NAMALWA (cell line): ENCODE measurements at regions not wholly inside any gene's neighbourhood (a gene's known extent, or its start where the extent isn't known, plus 50 kb on each side); places are given as distances from the start of the nearest gene placed in this dataset.
"Not testable (repeated sequence)": the region's sequence is repeated elsewhere in the genome, so short reads cannot be mapped to it uniquely, and the experiment has no call there.

Source experiments
- DNase-seq: peaks from one replicate; pipeline ENCODE4 v3.0.0-alpha.2; 2015; ENCODE audit warnings: low spot score

DNA sequence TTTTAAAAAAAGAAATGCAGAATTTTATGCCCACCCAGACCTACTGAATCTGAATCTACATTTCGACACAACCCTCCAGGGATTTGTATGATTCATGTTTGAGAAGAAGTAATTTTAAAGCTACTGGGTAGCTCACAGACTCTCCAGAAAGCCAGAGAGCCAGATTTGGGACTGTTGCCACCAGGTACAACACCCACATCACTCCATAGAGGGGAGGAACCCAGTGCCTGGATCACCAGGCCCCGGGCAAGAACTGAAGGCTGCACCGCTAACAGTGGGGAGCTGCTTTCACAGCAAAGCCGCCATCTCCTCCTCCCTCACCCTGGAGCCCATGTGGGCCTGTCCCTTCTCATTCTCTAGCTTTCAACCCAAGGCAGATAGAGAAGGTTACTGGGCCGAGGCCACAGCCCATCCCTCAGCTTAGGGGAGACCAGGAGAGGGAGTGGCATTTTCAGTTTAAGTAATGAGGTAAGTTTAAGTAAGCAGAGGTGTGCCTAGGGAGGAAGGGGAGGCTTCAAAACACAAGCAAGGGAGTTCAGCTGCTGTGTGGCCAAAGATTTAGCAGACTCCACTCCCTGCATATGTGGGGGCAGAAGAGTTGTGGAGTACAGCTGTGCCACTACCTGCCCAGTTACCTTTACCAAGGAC is 109.8 kb downstream of the IL12A start:
- no peak for DNase-seq

DNA sequence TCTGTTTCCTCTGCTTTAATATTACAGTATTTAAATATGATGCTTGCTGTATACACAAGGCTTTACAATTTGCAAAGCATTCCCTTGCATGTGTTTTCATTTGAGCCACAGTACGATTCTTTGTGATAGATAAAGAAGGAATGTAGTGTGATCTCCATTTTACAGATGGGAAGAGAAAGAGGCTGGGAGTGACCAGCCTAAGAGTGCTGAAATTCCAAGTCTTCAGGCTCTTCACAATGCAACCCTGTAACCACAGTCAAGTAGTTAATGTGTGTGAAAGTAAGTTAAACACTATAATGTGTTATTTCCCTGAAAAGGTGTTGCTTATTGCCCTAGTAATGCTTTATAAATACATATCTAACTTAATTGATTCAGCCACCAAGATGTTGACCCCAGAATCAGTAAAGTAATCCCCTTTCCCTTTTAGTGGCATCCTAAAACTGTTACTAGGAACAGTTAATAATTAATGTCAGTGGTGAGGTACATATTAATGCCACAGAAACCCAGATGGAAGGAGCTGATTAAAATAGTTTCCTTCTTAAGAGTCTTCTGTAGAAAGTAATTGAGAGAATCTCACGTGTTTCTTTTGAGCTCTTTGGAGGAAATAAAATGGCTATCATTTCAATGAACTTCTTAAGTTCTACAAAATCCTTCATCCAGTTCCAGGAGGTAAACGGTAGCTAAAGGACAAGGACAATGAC is 110.4 kb downstream of the IL12A start:
- no peak for DNase-seq

DNA sequence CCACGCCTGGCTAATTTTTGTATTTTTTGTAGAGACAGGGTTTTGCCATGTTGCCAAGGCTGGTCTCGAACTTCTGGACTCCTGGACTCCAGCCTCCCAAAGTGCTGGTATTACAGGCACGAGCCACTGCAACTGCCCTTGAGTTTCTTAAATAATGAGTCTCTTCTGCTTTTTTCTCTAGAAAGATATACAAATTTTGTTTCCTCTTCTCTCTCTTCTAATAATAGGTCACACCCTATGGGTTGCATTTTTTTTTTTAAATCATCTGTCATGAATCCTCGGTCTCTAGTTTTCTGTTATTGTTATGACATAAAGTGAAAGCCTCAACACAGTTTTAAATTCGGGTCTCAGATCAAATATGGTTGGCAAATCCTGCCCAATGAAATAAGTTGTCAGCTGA is 111.2 kb downstream of the IL12A start:
- peak; percentile 4 for DNase-seq

DNA sequence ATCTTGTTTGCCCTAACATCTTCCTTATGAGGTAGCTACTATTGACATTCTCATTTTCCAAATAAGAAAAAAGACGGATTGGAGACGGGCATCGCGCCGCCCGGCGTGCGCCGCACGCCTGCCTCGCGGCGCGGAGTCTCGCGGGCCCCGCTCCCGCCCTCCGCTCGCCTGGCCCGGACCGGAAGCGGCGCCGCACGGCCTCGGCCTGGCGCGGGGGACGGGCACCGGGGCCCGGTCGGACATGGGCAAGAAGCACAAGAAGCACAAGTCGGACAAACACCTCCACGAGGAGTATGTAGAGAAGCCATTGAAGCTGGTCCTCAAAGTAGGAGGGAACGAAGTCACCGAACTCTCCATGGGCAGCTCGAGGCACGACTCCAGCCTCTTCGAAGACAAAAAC is 112.0 kb downstream of the IL12A start:
- no peak for DNase-seq

DNA sequence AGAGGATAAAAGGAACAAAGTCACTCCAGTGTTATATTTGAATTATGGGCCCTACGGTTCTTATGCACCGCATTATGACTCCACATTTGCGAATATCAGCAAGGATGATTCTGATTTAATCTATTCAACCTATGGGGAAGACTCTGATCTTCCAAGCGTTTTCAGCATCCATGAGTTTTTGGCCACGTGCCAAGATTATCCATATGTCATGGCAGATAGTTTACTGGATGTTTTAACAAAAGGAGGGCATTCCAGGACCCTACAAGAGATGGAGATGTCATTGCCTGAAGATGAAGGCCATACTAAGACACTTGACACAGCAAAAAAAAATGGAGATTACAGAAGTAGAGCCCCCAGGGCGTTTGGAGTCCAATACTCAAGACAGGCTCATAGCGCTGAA is 113.4 kb downstream of the IL12A start:
- DNase-seq, result not testable (repeated sequence)

DNA sequence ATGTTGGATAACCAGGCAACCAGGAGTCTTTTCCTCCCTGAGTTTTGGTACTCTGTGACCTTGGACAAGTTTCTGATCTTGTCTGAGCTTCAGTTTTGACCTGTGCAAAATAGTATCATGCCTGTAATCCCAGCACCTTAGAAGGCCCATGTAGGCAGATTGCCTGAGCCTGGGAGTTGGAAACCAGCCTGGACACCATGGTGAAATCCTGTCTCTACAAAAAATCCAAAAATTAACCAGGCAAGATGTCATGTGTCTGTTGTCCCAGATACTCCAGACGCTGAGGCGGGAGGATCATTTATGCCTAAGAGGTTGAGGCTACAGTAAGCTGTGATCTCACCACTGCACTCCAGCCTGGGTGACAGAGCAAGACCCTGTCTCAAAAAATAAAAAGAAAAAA is 114.8 kb downstream of the IL12A start:
- no peak for DNase-seq

DNA sequence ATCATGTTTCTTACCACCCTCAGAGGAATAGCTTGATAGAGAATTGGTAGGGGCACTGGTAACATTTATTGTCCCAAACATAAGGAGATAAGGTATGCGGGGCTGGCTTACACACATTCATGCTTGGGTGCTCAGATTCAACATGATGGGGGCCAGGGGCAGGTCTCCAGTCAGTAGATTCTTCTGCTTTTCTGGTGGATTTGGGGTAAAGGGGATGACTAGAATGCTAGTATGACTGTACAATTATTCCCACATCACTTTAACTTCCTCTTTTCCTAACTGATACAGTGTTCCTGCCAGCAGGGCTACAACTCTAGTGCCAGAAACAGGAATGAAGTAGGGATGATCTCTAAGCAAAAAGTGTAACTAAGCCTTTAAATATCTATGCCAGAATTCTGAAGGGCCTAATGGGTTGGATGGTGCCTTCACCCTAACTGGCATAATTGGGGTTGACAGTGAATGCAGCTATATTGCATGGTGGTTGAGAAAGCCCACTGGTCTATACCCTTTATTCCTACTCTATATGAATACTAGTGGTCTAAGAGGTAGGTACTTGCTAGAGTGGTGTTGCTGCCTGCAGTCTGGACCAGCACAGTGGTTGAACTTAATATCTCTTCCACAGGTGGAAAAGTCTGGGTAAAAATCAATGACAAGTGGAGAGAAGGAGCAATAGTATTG is 117.4 kb downstream of the IL12A start:
- no peak for DNase-seq

DNA sequence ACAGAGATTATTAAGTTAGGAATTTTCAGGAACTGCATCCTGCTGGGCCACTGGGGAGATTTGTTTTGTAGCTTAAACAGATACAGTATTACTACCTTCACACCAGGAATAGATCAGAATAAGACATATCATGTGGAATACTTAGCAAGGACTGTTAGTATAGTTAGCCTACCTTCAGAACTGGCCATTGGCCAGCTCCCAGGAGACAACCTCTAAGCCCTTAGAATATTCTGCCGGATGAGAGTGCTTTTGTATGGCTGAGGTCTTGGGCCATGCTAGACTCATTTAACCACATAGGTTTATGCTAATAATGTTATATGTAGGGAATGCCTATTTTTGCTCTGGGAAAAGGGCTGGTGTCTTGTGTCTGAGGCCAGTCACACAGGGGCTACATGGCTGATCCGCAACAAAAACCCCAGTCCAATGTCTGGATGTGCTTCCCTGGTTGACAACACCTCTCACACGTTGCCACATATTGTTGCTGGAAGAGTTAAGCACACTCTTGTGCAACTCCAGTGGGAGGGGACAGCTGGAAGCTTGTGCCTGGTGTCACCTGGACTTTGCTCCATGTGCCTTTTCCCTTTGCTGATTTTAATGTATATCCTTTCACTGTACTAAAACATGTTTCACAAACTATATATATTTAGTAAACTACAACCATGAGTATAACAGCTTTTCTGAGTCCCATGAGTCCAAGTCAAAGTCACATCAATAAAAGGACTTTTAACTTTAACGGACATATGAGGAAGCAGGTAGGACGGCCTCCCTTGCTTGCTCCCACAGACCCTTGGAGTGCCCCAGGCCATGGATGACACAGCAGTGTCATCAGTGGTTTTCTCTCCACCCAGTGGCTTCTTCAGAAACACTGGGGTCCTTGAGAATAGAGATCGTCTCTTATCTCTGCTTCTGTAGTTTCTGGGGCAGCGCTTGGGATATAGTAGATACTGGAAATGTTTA is 118.0 kb upstream of the C3orf80 start:
- no peak for DNase-seq

DNA sequence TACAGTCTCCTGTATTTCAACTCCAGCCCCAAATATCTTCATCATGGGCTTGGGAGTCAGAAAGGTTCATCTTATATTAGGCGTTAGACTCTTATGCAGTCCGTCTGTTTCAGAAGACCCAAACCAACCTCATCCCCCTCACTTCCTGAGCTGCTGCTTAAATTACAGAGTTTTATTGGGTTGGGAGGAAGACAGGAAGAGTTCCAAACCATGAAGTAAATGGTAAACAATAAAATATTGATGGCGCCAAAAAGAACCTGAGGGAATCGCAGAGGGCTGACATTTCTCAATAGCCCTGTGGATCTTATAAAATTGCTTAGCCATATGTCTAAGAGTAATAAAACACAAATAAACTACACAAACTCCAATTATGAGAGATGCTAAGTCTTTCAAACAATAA is 116.9 kb upstream of the C3orf80 start:
- DNase-seq, result no peak

DNA sequence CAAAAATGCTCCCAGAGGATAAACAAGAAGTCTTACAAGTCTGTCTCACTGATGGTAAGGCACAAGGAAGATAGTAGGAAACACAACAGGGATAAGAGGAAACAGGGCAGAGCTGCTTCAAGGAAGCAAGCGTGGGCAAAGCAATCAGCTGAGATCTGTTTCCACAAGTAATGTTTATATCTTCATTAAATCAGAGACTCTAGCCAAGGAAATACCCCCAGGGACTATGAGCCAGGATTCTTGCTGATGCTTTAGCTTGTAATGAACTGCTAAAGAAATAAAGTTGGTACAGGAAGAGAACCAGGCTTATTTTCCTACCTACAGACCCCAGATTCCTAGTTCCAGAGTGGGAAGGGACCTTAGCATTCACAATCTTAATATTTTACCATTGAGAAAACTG is 112.7 kb upstream of the C3orf80 start:
- DNase-seq, result no peak

DNA sequence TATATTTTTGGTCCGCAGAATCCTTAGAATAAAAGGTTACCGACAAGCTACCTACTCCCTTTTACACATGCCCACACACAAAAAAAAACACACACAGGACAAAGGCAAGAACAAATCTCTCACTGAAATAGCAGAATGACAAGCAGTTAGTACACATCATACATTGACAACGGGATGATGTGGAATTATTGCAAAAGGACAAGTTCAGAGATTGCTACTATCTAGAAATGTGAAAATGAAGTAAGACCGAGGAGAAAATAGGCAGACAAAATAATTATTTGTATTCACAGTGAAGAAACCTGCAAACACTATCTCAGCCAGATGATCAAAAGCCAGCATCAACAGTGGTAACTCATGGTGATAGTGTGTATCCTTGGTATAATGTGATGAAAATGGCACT is 112.2 kb upstream of the C3orf80 start:
- no peak for DNase-seq

DNA sequence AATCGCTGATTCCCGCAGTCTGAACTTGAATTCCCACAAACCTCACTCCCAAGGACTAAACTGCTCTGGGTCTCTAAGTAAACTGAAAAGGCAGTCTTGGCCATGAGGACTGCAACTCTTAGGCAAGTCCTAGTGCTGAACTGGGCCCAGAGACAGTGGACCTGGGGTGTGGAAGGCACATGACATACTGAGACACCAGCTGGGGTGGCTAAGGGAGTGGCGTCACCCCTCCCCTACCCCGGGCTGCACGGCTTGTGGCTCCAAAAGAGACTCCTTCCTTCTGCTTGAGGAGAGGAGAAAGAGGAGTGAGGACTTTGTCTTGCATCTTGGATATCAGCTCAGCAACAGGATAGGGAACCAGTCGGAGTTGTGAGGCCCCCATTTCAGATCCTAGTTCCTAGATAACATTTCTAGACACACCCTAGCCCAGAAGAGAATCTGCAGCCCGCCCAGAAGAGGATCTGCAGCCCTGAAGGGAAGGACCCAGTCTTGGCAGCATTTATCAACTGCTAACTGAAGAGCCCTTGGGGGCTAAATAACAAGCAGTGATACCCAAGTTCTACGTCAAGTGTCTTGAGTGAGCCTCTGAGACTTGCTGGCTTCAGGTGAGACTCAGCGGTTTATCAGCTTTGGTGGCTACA is 110.7 kb upstream of the C3orf80 start:
- no peak for DNase-seq

DNA sequence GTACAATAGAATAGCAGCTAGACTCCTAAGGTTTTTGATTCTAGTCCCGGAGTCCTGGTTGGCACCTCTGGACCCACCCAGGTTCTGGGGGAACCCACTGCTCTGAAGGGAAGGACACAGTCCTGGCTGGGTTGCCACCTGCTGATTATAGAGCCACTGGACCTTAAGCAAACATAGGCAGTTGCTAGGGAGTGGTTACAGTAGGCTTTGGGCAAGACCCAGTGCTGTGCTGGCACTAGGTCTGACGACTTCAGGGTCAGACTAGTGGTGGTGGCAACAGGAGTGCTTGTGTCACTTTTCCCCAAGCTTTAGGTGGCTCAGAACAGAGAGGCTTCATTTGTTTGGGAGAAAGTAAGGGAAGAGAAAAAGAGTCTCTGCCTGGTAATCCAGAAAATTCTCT is 109.8 kb upstream of the C3orf80 start:
- no peak for DNase-seq

DNA sequence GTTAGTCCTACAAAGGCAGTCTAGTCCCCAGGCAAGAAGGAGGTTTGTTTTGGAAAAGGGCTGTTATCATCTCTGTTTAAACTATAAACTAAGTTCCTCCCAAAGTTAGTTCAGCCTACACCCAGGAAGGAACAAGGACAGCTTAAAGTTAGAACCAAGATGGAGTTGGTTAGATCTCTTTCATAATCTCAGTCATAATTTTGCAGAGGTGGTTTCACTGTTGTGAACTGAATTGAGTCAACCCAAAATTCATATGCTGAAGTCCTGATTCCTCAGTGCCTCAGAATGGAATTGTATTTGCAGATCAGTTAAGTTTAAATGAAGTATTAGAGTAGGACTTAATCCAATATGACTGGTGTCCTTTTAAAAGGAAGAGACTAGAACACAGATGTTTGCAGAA is 101.0 kb upstream of the C3orf80 start:
- no peak for DNase-seq

DNA sequence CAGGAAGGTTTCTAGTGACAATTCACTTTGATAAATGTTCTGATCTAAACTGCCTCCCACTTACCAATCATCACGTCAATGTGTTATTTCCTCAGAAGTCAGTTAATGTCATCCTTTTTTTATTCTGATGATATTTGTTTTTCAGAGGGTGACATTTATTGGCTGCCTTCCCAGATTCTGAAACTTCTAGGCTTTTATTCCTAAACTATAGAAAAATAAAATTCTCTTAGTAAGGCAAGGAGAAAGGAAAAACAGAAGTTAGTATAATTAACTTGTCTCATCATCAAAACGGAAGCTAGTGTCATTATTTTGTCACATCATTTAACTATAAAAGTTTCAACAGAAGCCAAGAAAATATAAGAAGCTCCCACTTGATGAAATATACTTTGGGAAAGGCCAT is 100.0 kb upstream of the C3orf80 start:
- no peak for DNase-seq

DNA sequence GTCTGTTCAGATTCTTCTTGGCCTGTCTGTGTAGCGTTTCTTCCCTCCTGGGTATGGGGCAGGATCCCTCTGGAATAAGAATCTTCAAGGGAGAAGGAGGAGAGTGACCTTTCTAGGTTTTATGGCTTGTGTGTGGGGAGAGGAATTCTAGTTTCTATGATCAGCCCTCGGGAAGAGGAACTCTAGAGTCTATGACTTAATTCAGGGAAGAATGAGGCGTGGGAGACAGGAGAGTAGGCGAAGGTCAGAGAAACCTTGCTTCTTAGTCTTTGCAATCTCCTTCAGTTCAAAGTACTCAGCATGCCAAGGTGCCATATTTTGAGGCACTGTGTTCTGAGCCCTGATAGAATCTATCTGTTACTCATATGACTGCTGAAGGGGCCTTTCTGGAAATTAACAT is 99.2 kb upstream of the C3orf80 start:
- no peak for DNase-seq

DNA sequence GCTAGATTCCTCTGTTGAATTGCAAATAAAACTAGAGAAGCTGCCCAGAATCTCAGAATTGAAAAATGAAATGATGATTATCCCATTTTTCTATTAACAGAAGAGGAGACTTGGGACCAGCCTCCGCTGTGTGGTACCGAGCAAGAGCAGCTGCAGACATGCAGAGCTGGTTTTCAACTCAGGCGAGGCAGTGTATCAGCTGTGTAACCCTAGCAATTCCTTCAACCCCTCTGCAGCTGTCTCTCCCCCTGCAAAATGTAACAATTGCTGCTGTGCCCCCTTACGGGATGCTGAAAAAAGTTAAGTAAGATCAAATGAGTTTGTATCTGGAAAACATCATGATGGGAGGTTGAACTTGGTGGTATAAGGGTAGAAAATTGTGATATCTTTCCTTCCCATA is 98.5 kb upstream of the C3orf80 start:
- DNase-seq, result no peak

DNA sequence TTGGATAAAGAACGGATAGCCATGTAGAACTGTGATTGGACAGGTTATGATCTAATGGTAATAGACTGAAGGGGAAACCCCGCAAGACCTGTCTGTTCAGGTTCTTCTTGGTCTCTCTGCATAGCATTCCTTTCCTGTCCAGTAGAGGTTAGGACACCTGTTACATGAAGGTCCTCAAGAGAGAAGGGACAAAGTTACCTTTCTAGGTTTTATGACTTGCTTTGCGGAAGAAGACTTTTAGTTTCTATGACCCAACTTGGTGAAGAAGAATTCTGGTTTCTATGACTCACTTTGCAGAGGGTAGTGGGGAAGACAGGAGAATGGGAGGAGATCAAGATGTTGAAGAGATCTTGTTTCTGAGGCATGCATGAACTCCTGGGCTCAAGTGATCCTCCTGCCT is 97.9 kb upstream of the C3orf80 start:
- no peak for DNase-seq

DNA sequence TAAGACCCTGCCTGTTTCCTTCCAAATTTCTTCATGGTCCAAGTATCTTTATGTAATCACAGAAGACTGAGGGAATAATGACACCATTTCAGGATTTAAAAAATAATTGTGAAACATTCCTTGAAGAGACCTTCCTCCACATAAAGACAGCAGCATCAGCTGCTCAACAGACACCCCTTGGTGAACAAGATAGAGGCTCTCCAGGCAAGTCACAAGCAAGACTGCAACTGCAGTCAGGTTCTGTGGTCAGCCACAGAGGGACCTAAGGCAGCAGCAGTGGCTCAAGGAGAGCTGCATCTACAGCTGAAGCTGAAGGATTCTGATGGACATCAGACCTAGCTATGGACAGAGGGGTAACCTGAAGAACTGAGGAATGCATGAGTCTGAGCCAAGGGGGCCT is 97.2 kb upstream of the C3orf80 start:
- DNase-seq, result no peak

DNA sequence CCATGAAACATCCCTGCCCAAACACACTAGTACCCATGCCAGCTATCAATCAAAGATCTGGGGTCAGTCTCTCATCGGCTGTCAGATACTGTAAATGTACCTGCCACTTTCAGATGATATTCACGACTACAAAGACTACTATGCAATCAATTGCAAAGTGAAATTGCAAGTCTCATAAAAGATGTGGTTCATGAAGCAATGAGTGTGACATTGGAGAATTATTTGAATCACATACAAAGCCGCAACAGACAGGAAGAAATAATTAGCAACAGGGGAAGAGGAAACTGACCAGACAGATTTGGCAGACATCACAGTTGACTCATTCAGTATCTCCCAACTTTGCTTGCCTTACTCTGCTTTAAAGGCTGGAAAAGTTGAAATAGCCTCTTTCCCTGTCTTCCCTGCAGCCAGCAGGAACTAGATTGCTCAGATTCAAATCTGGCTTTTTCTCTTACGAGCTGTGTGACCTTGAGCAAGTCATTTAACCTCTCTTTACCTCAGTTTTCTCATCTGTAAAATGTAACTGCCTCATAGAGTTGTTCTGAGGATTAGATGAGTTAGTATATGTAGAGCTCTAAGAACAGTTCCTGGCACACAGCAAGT is 95.7 kb upstream of the C3orf80 start:
- no peak for DNase-seq

DNA sequence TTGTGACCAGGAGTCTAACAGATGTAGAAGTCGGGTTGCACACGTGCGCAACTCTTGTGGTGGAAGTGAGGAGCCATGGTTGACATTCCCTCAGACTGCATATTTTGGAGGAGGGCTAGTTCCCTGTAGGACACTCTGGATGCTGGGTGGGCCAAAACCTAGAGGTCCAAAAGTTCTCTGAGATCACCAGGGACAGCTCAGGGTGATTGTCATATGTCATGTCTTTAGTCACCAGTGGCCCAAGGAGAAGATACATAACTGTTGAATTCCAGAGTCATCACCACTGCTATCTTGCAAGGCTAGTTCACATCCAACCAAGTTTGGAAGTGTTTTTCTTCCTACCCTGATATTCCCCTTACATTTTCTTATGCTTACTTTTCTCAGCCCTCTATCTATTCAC is 95.2 kb upstream of the C3orf80 start:
- no peak for DNase-seq

DNA sequence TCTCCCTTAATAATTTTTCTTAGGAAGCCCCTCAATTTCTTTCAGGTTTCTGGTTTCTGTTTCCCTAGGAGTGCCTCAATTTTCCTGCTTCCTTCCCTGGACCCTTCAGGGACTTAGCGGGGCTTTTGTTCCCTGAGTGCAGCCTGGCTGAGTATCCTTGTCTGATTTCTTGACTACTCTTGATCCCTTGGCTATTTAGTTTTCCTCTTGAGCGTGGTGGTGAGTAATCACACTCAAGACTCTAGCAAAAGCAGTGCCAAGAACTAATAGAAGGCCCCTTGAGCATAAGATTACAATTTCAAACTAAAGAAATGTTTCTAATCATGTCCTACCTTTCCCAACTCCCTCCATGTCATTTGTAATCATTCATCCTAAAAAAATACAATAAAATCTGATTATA is 94.3 kb upstream of the C3orf80 start:
- DNase-seq, result no peak
